ENCODE measurements at regions not wholly inside any gene's neighbourhood (a gene's known extent, or its start where the extent isn't known, plus 50 kb on each side); places are given as distances from the start of the nearest gene placed in this dataset.

DNA sequence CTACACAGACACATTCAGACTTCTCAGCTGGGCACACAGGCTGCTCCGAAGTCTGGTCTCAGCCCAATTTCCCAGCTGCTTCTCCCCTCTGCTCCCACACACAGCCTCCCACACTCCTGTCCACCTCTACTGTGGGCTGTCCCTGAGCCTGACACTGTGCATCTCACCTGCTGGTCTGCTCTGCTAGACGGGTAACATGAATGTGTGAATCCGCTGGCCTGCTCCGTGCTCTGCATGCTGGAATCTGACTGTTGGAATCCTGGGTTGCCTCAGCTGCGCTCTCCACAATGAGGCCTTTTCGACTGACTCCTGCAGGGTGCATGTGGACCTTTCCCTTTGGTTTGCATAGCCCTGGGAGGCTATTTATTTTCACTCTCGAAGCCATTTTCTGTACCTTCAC is 489.5 kb upstream of the B3GAT1 start:
- H3K4me3 ChIP-seq (ENCODE audit: low read length in 2 of 2), result no peak overlapping the region
- no peaks in the 10 kb centered on the region for H3K36me3 ChIP-seq (ENCODE audit: control insufficient read depth in 2 of 2, insufficient read depth in 2 of 2, low read length in 2 of 2)
- H3K9me3 ChIP-seq (ENCODE audit: control insufficient read depth in 2 of 2, low read length in 2 of 2), result no peaks in the 10 kb centered on the region
- H3K4me1 ChIP-seq (ENCODE audit: control insufficient read depth, insufficient read depth, low read length), result peaks cover 6% of the 10 kb centered on the region
- H3K27ac ChIP-seq (ENCODE audit: low read length), result no peak overlapping the region
- no peak overlapping the region for H3K9ac ChIP-seq (ENCODE audit: low read length in 2 of 2)
- peaks cover 6 to 25% of the 10 kb centered on the region in 2 donors for H3K27me3 ChIP-seq (ENCODE audit: control insufficient read depth in 1 of 2, insufficient read depth in 2 of 2, low read length in 2 of 2)

DNA sequence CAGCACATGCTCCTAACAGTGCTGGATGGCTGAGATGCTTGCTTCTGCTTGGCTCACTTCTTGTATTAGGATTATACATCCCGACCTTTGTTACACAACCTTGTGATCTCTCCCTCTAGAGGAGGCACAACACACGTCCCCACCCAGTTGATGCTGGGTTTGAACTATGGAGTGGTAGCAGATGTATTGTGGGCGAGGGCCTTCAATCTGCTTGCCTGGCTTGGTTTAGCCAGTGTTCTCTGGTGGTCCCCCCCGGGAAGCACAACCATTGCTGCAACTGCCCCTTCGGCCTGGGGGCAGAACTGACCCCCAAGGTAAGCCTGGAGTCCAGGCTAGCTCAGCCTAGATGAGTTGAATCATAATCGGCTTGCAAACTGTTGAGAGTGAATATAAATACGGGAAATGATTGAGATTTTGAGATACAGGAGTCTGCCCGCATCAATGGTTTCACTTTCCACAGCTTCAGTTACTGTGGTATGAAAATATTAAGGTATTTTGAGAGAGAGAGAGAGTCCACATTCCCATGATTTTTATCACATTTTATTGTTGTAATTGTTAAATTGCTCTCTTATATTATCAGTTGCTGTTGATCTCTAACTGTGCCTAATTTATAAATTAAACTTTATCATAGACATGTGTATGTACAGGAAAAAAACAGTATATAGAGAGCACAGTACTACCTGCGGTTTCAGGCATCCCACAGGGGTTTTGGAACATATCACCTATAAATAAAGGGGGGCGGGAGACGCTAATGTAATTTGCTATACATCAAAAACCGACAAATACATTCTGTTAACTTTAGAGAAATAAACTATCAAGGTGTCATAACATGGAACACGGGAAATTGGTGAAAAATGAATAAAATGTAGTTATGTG is 482.0 kb upstream of the B3GAT1 start:
- no peak overlapping the region for H3K27ac ChIP-seq (ENCODE audit: low read length)
- peaks cover 0 to 2% of the 10 kb centered on the region in 2 donors for H3K27me3 ChIP-seq (ENCODE audit: control insufficient read depth in 1 of 2, insufficient read depth in 2 of 2, low read length in 2 of 2)
- H3K4me1 ChIP-seq (ENCODE audit: control insufficient read depth, insufficient read depth, low read length), result no peaks in the 10 kb centered on the region
- H3K9me3 ChIP-seq (ENCODE audit: control insufficient read depth in 2 of 2, low read length in 2 of 2), result no peaks in the 10 kb centered on the region
- H3K4me3 ChIP-seq (ENCODE audit: low read length in 2 of 2), result no peak overlapping the region
- H3K9ac ChIP-seq (ENCODE audit: low read length in 2 of 2), result no peak overlapping the region
- H3K36me3 ChIP-seq (ENCODE audit: control insufficient read depth in 2 of 2, insufficient read depth in 2 of 2, low read length in 2 of 2), result no peaks in the 10 kb centered on the region

DNA sequence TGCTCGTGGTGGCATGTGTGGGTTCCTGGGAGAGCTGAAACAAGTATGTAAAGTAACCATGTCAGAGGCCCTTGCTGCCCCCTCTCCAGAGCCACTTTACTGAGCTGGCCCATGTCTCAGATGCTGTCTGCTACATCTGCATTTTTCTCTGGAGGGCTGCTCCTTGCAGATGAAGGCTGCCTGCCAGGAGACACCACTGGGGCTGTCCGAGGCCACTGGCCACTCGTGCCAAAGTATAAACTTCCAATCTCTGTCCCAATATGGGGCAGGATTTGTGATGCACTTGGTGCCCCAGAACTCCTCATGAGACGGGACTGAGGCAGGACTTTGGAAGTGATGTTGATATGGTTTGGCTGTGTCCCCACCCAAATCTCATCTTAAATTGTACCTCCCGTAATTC is 478.4 kb upstream of the B3GAT1 start:
- no peak overlapping the region for H3K4me3 ChIP-seq (ENCODE audit: low read length in 2 of 2)
- H3K4me1 ChIP-seq (ENCODE audit: control insufficient read depth, insufficient read depth, low read length), result no peaks in the 10 kb centered on the region
- H3K27me3 ChIP-seq (ENCODE audit: control insufficient read depth in 1 of 2, insufficient read depth in 2 of 2, low read length in 2 of 2), result peaks cover 4 to 7% of the 10 kb centered on the region in 2 donors
- peaks cover 0 to 3% of the 10 kb centered on the region in 2 donors for H3K9me3 ChIP-seq (ENCODE audit: control insufficient read depth in 2 of 2, low read length in 2 of 2)
- no peak overlapping the region for H3K9ac ChIP-seq (ENCODE audit: low read length in 2 of 2)
- no peak overlapping the region for H3K27ac ChIP-seq (ENCODE audit: low read length)
- no peaks in the 10 kb centered on the region for H3K36me3 ChIP-seq (ENCODE audit: control insufficient read depth in 2 of 2, insufficient read depth in 2 of 2, low read length in 2 of 2)

DNA sequence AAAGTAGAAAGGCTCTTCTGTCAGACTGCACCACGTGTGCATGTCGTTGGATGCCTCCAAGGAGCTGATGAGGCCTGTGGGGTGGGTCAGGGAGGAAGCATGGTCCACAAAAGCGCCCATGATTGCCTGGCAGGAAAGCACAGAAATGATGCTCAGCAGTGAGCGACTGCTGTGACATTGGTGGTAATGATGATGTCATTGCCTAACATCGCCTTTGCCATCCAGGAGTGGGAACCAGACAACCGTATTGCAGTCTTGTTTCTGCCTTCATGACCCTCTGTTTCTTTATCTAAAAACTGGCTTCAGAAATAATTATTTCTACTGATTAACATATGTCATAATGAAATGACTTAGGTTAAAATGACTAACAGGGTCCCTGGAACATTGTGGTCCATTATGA is 477.8 kb upstream of the B3GAT1 start:
- Histone ChIP-seq H3K27me3 (ENCODE audit: control insufficient read depth in 1 of 2, insufficient read depth in 2 of 2, low read length in 2 of 2) (peaks cover 4 to 7% of the 10 kb centered on the region in 2 donors), H3K36me3 (ENCODE audit: control insufficient read depth in 2 of 2, insufficient read depth in 2 of 2, low read length in 2 of 2) (no peaks in the 10 kb centered on the region), H3K4me1 (ENCODE audit: control insufficient read depth, insufficient read depth, low read length) (no peaks in the 10 kb centered on the region), H3K27ac (ENCODE audit: low read length) (no peak overlapping the region), H3K9ac (ENCODE audit: low read length in 2 of 2) (no peak overlapping the region), H3K4me3 (ENCODE audit: low read length in 2 of 2) (no peak overlapping the region), H3K9me3 (ENCODE audit: control insufficient read depth in 2 of 2, low read length in 2 of 2) (peaks cover 0 to 3% of the 10 kb centered on the region in 2 donors)

DNA sequence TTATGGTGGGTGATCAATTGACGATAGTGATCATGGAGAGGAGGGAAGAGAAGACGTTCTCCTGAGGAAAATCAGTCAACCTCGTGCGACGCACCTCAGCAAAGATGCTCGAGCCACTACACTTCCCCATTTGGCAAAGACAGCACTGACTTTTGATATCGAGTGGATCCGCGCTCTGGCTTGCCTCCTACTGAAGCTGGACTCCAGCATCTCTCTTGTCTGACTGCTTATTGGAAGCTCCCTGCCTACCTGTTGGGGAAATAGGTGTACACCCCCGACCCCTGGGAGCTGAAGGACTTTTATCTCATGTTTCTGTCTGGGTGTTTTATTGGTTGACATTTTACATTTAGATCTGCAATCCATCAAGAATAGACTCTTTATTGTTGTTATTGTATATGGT is 476.8 kb upstream of the B3GAT1 start:
- Histone ChIP-seq H3K36me3 (ENCODE audit: control insufficient read depth in 2 of 2, insufficient read depth in 2 of 2, low read length in 2 of 2) (no peaks in the 10 kb centered on the region), H3K27me3 (ENCODE audit: control insufficient read depth in 1 of 2, insufficient read depth in 2 of 2, low read length in 2 of 2) (peaks cover 4 to 10% of the 10 kb centered on the region in 2 donors), H3K9ac (ENCODE audit: low read length in 2 of 2) (no peak overlapping the region), H3K9me3 (ENCODE audit: control insufficient read depth in 2 of 2, low read length in 2 of 2) (peaks cover 0 to 3% of the 10 kb centered on the region in 2 donors), H3K4me3 (ENCODE audit: low read length in 2 of 2) (no peak overlapping the region), H3K4me1 (ENCODE audit: control insufficient read depth, insufficient read depth, low read length) (no peaks in the 10 kb centered on the region), H3K27ac (ENCODE audit: low read length) (no peak overlapping the region)

DNA sequence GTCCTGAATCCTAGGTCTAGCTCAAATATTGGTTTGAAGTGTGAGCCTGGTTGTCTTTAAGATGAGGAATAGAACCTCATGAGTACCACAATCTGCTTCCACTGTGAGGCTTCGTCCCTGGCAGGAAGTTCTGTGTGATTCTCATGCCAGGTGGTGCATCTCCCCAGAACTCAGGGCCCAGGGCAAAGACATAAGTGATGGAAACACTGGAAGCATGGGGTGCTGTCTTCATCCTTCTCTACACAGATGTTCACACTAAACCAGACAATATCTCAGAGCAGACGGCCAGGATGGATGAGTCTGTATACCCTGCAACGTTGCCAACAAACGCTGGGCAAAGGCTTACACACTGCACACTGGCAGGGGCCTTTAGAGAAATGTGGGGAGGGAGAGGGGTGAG is 475.9 kb upstream of the B3GAT1 start:
- H3K4me1 ChIP-seq (ENCODE audit: control insufficient read depth, insufficient read depth, low read length), result no peaks in the 10 kb centered on the region
- H3K9me3 ChIP-seq (ENCODE audit: control insufficient read depth in 2 of 2, low read length in 2 of 2), result peaks cover 0 to 3% of the 10 kb centered on the region in 2 donors
- H3K4me3 ChIP-seq (ENCODE audit: low read length in 2 of 2), result no peak overlapping the region
- H3K36me3 ChIP-seq (ENCODE audit: control insufficient read depth in 2 of 2, insufficient read depth in 2 of 2, low read length in 2 of 2), result no peaks in the 10 kb centered on the region
- no peak overlapping the region for H3K9ac ChIP-seq (ENCODE audit: low read length in 2 of 2)
- peaks cover 4 to 11% of the 10 kb centered on the region in 2 donors for H3K27me3 ChIP-seq (ENCODE audit: control insufficient read depth in 1 of 2, insufficient read depth in 2 of 2, low read length in 2 of 2)
- H3K27ac ChIP-seq (ENCODE audit: low read length), result no peak overlapping the region

DNA sequence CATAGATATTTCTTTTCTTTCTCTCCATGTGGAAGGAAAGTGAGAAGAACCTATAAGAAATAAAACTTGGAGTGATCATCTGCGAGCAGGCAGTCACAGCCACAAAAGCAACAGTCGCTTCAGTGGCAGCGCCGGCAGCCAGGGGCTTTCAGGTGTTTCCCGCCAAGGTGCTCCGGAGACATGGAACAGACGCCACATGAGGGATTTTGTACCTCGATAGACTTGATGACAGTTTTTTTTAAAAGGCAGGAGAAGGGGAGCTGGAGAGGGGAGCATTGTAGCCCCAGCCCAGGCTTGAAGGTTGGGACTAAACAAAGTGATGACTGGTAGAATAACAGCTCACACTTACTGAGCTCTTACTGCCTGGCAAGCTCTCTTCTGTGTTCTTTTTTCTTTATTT is 471.4 kb upstream of the B3GAT1 start:
- no peaks in the 10 kb centered on the region for H3K36me3 ChIP-seq (ENCODE audit: control insufficient read depth in 2 of 2, insufficient read depth in 2 of 2, low read length in 2 of 2)
- H3K27me3 ChIP-seq (ENCODE audit: control insufficient read depth in 1 of 2, insufficient read depth in 2 of 2, low read length in 2 of 2), result peaks cover under 1 to 19% of the 10 kb centered on the region in 2 donors
- H3K9ac ChIP-seq (ENCODE audit: low read length in 2 of 2), result no peak overlapping the region
- H3K9me3 ChIP-seq (ENCODE audit: control insufficient read depth in 2 of 2, low read length in 2 of 2), result peaks cover 0 to 3% of the 10 kb centered on the region in 2 donors
- no peak overlapping the region for H3K4me3 ChIP-seq (ENCODE audit: low read length in 2 of 2)
- H3K27ac ChIP-seq (ENCODE audit: low read length), result no peak overlapping the region
- no peaks in the 10 kb centered on the region for H3K4me1 ChIP-seq (ENCODE audit: control insufficient read depth, insufficient read depth, low read length)

DNA sequence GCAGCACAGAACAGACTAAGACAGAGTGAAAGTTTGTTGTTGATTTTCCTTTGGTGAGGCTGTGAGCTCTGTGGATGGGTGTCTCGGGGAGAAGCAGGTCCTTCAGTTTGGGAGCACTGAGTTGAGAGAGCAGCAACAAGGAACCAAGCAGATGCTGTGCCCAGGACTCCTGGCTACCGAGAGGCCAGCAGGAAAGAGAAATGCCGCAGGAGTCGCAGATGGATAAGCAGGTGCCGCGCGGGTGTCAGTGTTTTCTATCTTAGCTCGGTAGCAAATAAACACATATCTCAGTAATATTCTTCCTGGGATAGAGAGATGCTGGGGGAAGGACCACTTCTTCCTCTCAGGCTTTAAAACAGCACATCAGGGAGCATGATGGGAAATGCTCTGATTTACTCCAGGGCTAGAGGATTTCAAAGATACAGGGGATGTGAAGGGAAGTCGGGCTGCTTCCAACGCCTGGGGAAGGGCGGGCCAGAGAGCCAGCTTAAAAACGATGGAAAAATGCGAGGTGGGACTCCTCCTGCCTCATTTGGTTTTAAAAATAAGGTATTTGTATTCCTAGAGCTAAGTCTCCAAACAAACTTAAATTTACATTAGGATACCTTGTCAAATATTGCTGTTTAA is 470.7 kb upstream of the B3GAT1 start:
- H3K4me3 ChIP-seq (ENCODE audit: low read length in 2 of 2), result no peak overlapping the region
- no peaks in the 10 kb centered on the region for H3K36me3 ChIP-seq (ENCODE audit: control insufficient read depth in 2 of 2, insufficient read depth in 2 of 2, low read length in 2 of 2)
- H3K27ac ChIP-seq (ENCODE audit: low read length), result no peak overlapping the region
- H3K9me3 ChIP-seq (ENCODE audit: control insufficient read depth in 2 of 2, low read length in 2 of 2), result peaks cover 0 to 3% of the 10 kb centered on the region in 2 donors
- no peaks in the 10 kb centered on the region for H3K4me1 ChIP-seq (ENCODE audit: control insufficient read depth, insufficient read depth, low read length)
- peaks cover 0 to 21% of the 10 kb centered on the region in 2 donors for H3K27me3 ChIP-seq (ENCODE audit: control insufficient read depth in 1 of 2, insufficient read depth in 2 of 2, low read length in 2 of 2)
- no peak overlapping the region for H3K9ac ChIP-seq (ENCODE audit: low read length in 2 of 2)

DNA sequence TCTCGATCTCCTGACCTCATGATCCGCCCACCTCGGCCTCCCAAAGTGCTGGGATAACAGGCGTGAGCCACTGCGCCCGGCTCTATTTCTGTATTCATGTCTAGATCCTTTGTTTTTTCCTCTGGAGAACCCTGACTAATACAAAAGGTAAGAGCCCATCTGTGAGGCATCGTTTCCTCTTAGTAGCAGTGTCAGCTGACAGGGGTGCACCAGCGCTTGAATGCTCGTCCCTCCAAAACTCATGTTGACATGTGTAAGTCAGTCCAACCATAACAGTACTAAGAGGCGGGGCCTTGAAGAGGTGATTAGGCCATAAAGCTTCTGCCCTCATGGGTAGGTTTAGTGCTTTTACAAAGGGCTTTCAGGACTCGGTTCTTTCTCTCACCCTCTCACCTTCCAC is 470.1 kb upstream of the B3GAT1 start:
- Histone ChIP-seq H3K9ac (ENCODE audit: low read length in 2 of 2) (no peak overlapping the region), H3K4me3 (ENCODE audit: low read length in 2 of 2) (no peak overlapping the region), H3K27ac (ENCODE audit: low read length) (no peak overlapping the region), H3K9me3 (ENCODE audit: control insufficient read depth in 2 of 2, low read length in 2 of 2) (peaks cover 0 to 3% of the 10 kb centered on the region in 2 donors), H3K4me1 (ENCODE audit: control insufficient read depth, insufficient read depth, low read length) (no peaks in the 10 kb centered on the region), H3K27me3 (ENCODE audit: control insufficient read depth in 1 of 2, insufficient read depth in 2 of 2, low read length in 2 of 2) (peaks cover 0 to 21% of the 10 kb centered on the region in 2 donors), H3K36me3 (ENCODE audit: control insufficient read depth in 2 of 2, insufficient read depth in 2 of 2, low read length in 2 of 2) (no peaks in the 10 kb centered on the region)

DNA sequence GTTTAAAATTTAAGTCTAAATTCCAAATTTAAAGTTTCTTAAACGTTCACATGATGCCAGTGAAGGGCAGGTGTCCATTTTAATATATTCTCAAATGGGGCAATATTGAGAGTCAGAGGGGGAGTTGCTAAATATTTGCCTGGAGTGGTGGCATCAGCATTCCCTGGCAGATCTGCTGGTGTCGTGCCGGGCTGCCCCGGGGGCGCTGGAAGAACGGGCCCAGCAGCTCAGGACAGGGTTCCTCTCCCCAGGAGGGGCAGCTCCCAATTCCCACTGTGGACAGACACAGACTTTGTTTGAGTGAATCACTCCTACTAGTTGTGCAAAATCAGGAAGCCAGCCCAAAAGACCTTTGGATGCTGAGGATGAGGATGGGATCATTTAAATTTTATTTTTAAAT is 468.7 kb upstream of the B3GAT1 start:
- no peak overlapping the region for H3K27ac ChIP-seq (ENCODE audit: low read length)
- peaks cover 0 to 24% of the 10 kb centered on the region in 2 donors for H3K27me3 ChIP-seq (ENCODE audit: control insufficient read depth in 1 of 2, insufficient read depth in 2 of 2, low read length in 2 of 2)
- H3K4me1 ChIP-seq (ENCODE audit: control insufficient read depth, insufficient read depth, low read length), result no peaks in the 10 kb centered on the region
- no peaks in the 10 kb centered on the region for H3K36me3 ChIP-seq (ENCODE audit: control insufficient read depth in 2 of 2, insufficient read depth in 2 of 2, low read length in 2 of 2)
- H3K9ac ChIP-seq (ENCODE audit: low read length in 2 of 2), result no peak overlapping the region
- peaks cover 0 to 3% of the 10 kb centered on the region in 2 donors for H3K9me3 ChIP-seq (ENCODE audit: control insufficient read depth in 2 of 2, low read length in 2 of 2)
- H3K4me3 ChIP-seq (ENCODE audit: low read length in 2 of 2), result no peak overlapping the region

DNA sequence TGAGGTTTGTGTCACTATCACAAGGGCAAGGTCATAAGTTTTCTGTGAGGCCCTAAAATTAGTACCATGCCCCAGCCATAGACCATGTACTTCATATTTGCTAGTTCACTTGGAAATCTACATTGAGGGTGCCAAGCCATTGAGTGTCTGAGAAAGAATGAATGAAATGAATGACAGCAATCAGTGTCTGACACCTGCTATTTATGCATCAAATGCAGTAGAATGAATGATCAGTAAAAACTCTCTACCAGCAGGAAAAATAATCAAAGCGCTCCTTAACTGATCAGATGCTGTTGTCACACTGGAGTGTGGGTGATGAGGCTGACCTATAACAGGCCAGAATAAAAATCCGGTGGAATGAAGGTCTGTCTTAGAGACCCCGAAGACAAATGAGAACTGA is 467.9 kb upstream of the B3GAT1 start:
- Histone ChIP-seq H3K9me3 (ENCODE audit: control insufficient read depth in 2 of 2, low read length in 2 of 2) (no peaks in the 10 kb centered on the region), H3K9ac (ENCODE audit: low read length in 2 of 2) (no peak overlapping the region), H3K36me3 (ENCODE audit: control insufficient read depth in 2 of 2, insufficient read depth in 2 of 2, low read length in 2 of 2) (no peaks in the 10 kb centered on the region), H3K4me3 (ENCODE audit: low read length in 2 of 2) (no peak overlapping the region), H3K27ac (ENCODE audit: low read length) (no peak overlapping the region), H3K27me3 (ENCODE audit: control insufficient read depth in 1 of 2, insufficient read depth in 2 of 2, low read length in 2 of 2) (peaks cover 0 to 21% of the 10 kb centered on the region in 2 donors), H3K4me1 (ENCODE audit: control insufficient read depth, insufficient read depth, low read length) (no peaks in the 10 kb centered on the region)

Measured in stomach smooth muscle (tissue), 2 donors.